PC-3 (cell line): ENCODE measurements at regions not wholly inside any gene's neighbourhood (a gene's known extent, or its start where the extent isn't known, plus 50 kb on each side); places are given as distances from the start of the nearest gene placed in this dataset.

Source experiments
- ATAC-seq: fragments of 200-7000 bp; cut with Tn5 transposase; 2 replicates; pipeline ENCODE4 v1.9.1; 2020; ENCODE audit warnings: mild to moderate bottlenecking, moderate library complexity
- BruUV-seq: library from RNA; stranded (reverse); fragments of 400-500 nt; replicated peaks from 2 replicates; lab custom pipeline; 2021; lab: Mats Ljungman, UMichigan
- CTCF ChIA-PET: fragments of 300-600 bp; sonication (Branson Sonifier 250); formaldehyde crosslinking; loops from one replicate; lab custom pipeline; 2022; ENCODE audit warnings: antibody characterized with exemption; lab: Charles Lee
- POLR2A ChIA-PET: fragments of 300-600 bp; sonication (Branson Sonifier 250); formaldehyde crosslinking; loops from one replicate; lab custom pipeline; 2022; ENCODE audit warnings: antibody characterized with exemption; ENCODE audit not compliant: unreplicated experiment; lab: Charles Lee
- DNase-seq: peaks from one replicate; pipeline ENCODE4 v3.0.0-alpha.2; 2015
- H2AFZ ChIP-seq: fragments of 300-600 bp; sonication (generic); 2 replicates; pipeline ENCODE4 v1.6.0; 2016; ENCODE audit warnings: antibody characterized with exemption, low read length
- H3F3A ChIP-seq: fragments of 300-600 bp; sonication (generic); one replicate; pipeline ENCODE4 v1.6.0; 2017; ENCODE audit warnings: antibody characterized with exemption, low read length, control low read depth, mild to moderate bottlenecking; ENCODE audit not compliant: unreplicated experiment
- H3K27ac ChIP-seq: fragments of 300-600 bp; sonication (generic); 2 replicates; pipeline ENCODE4 v1.5.1; 2016; ENCODE audit warnings: mild to moderate bottlenecking, low read length
- H3K27me3 ChIP-seq: fragments of 300-600 bp; sonication (generic); 2 replicates; pipeline ENCODE4 v1.6.1; 2016; ENCODE audit warnings: low read length, mixed read lengths
- H3K36me3 ChIP-seq: fragments of 300-600 bp; sonication (generic); 2 replicates; pipeline ENCODE4 v1.6.1; 2016; ENCODE audit warnings: low read depth, mixed run types, low read length, mixed read lengths
- H3K4me1 ChIP-seq: fragments of 300-600 bp; sonication (generic); 2 replicates; pipeline ENCODE4 v1.5.1; 2016; ENCODE audit warnings: low read length; ENCODE audit not compliant: insufficient read depth
- H3K4me2 ChIP-seq: fragments of 300-600 bp; sonication (generic); 2 replicates; pipeline ENCODE4 v1.6.0; 2016; ENCODE audit warnings: low read length
- H3K4me3 ChIP-seq: fragments of 300-600 bp; sonication (generic); 2 replicates; pipeline ENCODE4 v1.5.1; 2016; ENCODE audit warnings: mild to moderate bottlenecking, low read length, mixed read lengths
- H3K79me2 ChIP-seq: fragments of 300-600 bp; sonication (generic); 2 replicates; pipeline ENCODE4 v1.6.1; 2017; ENCODE audit warnings: low read length, mixed read lengths
- H3K9ac ChIP-seq: fragments of 300-600 bp; sonication (generic); 2 replicates; pipeline ENCODE4 v1.6.0; 2016; ENCODE audit warnings: mild to moderate bottlenecking, low read length
- H3K9me2 ChIP-seq: fragments of 300-600 bp; sonication (generic); replicated peaks from 2 replicates; pipeline ENCODE4 v1.6.1; 2016; ENCODE audit warnings: mixed run types, low read length, mixed read lengths
- H3K9me3 ChIP-seq: fragments of 300-600 bp; sonication (generic); 2 replicates; pipeline ENCODE4 v1.6.1; 2016; ENCODE audit warnings: low read length, mixed read lengths
- H4K20me1 ChIP-seq: fragments of 300-600 bp; sonication (generic); 2 replicates; pipeline ENCODE4 v1.6.1; 2016; ENCODE audit warnings: low read length, mixed read lengths
- EZH2 ChIP-seq: fragments of 300-600 bp; sonication (generic); IDR thresholded peaks from one replicate; pipeline ENCODE4 v1.6.1; 2017; ENCODE audit warnings: antibody characterized with exemption, mild to moderate bottlenecking, low read length; ENCODE audit not compliant: unreplicated experiment
- EZH2phosphoT487 ChIP-seq: fragments of 300-600 bp; sonication (generic); IDR thresholded peaks from 2 replicates; pipeline ENCODE4 v1.6.1; 2018; ENCODE audit warnings: mild to moderate bottlenecking, antibody characterized with exemption, low read length, borderline replicate concordance
- intact Hi-C: fragments of 100-400 bp; cut with micrococcal nuclease; formaldehyde crosslinking; loops from 2 replicates; pipeline ENCODE4 v1.9.0; 2023
- TF ChIP-seq, protein P1 (sequence below): fragments of 300-600 bp; sonication (generic); conservative IDR thresholded peaks from 2 replicates; pipeline ENCODE4 v1.5.1; 2017; ENCODE audit warnings: antibody characterized with exemption, low read depth, mild to moderate bottlenecking, low read length

DNA sequence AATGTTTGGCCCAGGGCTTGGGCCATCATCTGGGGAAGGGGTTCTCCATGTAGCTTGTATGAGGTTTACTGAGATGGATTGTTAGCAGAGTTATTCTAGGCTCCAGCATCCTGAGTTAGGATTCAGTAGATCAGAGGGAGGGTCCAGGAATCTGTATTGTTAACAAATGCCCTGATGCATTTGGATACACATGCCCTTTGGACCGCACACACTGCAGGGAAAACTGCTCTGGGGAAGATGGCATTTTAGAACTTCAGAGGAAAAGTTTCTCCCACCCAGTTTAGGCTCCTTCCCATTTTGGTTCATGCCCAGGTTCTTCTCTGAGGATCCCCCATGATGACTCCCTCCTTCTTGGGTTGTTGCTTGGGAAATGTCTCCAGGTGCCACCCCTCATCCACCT lies 193.3 kb downstream of the KTN1 start:
- intact Hi-C loops = no loop called here
- H3K79me2 ChIP-seq = no peaks in the 10 kb centered on the region
- H4K20me1 ChIP-seq = no peaks in the 10 kb centered on the region
- ChIA-PET POLR2A (no interaction called here), CTCF (no interaction called here)
- ATAC-seq (no peak), DNase-seq (no peak)
- H2AFZ ChIP-seq = no peak overlapping the region
- no peak overlapping the region for H3K4me3 ChIP-seq
- H3K9ac ChIP-seq = no peak overlapping the region
- no peaks in the 10 kb centered on the region for H3K4me1 ChIP-seq
- no peaks in the 10 kb centered on the region for H3K9me2 ChIP-seq
- H3K9me3 ChIP-seq = no peaks in the 10 kb centered on the region
- no peaks in the 10 kb centered on the region for H3K36me3 ChIP-seq
- H3K4me2 ChIP-seq = no peak overlapping the region
- no peaks in the 10 kb centered on the region for H3F3A ChIP-seq
- H3K27ac ChIP-seq = no peak overlapping the region
- TF ChIP-seq, protein P1, sequence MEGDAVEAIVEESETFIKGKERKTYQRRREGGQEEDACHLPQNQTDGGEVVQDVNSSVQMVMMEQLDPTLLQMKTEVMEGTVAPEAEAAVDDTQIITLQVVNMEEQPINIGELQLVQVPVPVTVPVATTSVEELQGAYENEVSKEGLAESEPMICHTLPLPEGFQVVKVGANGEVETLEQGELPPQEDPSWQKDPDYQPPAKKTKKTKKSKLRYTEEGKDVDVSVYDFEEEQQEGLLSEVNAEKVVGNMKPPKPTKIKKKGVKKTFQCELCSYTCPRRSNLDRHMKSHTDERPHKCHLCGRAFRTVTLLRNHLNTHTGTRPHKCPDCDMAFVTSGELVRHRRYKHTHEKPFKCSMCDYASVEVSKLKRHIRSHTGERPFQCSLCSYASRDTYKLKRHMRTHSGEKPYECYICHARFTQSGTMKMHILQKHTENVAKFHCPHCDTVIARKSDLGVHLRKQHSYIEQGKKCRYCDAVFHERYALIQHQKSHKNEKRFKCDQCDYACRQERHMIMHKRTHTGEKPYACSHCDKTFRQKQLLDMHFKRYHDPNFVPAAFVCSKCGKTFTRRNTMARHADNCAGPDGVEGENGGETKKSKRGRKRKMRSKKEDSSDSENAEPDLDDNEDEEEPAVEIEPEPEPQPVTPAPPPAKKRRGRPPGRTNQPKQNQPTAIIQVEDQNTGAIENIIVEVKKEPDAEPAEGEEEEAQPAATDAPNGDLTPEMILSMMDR = no peak
- TF ChIP-seq EZH2phosphoT487 = no peak
- no peak for TF ChIP-seq EZH2
- no TSS peak for BruUV-seq
- H3K27me3 ChIP-seq = no peaks in the 10 kb centered on the region

DNA sequence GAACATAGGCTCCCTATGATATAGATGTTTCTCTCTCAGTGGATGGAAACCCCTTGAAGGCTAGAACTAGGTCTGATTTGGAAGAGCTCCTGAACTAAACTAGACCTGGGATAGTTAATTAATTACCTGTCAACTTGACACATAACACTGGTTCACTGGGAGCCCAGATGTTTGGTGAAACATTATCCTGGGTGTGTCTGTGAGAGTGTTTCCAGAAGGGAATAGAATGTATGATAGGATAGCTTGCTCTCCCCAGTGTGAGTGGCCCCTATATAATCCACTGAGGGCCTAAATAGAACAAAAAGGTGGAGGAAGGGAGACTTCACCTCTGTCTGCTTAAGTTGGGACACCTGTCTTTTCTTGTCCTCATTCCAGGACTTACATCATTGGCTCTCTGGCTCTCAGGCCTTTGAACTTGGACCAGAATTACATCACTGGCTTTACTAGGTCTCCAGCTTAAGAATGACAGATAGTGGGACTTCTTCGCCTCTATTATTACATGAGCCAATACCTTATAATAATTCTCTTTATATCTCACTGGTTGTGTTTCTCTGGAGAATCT lies 194.1 kb downstream of the KTN1 start:
- no peaks in the 10 kb centered on the region for H3K9me2 ChIP-seq
- no peak overlapping the region for H3K4me2 ChIP-seq
- H3K4me3 ChIP-seq = no peak overlapping the region
- H4K20me1 ChIP-seq = no peaks in the 10 kb centered on the region
- no TSS peak for BruUV-seq
- no peaks in the 10 kb centered on the region for H3F3A ChIP-seq
- H2AFZ ChIP-seq = no peak overlapping the region
- DNase-seq (no peak), ATAC-seq (no peak)
- no peaks in the 10 kb centered on the region for H3K9me3 ChIP-seq
- TF ChIP-seq, protein P1 = no peak
- H3K27ac ChIP-seq = no peak overlapping the region
- intact Hi-C loops = no loop called here
- no peaks in the 10 kb centered on the region for H3K79me2 ChIP-seq
- ChIA-PET POLR2A (interaction anchor here (0.5 kb wide), 1 partner anchor 46 kb away, joined by 3 read pairs; no protein-coding TSS in a partner anchor), CTCF (no interaction called here)
- H3K36me3 ChIP-seq = no peaks in the 10 kb centered on the region
- no peak overlapping the region for H3K9ac ChIP-seq
- no peaks in the 10 kb centered on the region for H3K4me1 ChIP-seq
- H3K27me3 ChIP-seq = no peaks in the 10 kb centered on the region

DNA sequence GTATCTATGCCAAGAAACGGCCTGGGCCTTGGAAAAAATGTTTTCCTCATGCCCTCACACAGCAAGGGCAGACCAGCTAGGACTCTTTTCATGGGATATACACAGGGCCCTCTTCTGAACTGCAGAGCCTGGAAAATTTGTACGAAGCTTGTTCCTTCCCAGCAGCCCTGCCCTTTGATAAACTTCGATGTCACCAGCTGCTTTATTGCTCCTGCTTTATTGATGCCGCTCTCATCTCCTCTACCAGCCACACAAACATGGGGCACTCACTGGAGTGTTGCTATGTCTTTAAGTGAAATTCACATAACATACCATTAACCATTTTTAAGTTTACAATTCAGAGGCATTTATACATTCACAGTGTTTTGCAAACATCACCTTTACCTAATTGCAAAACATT lies 197.9 kb downstream of the KTN1 start:
- no peaks in the 10 kb centered on the region for H3K27me3 ChIP-seq
- no peak overlapping the region for H3K4me3 ChIP-seq
- H3K79me2 ChIP-seq = no peaks in the 10 kb centered on the region
- H3K9me3 ChIP-seq = no peaks in the 10 kb centered on the region
- CTCF ChIA-PET = no interaction called here
- no peak overlapping the region for H2AFZ ChIP-seq
- H4K20me1 ChIP-seq = no peaks in the 10 kb centered on the region
- DNase-seq (no peak), ATAC-seq (no peak)
- no peaks in the 10 kb centered on the region for H3F3A ChIP-seq
- no peak overlapping the region for H3K4me2 ChIP-seq
- POLR2A ChIA-PET = no interaction called here
- intact Hi-C loops = no loop called here
- H3K4me1 ChIP-seq = peaks cover 12% of the 10 kb centered on the region
- TF ChIP-seq EZH2phosphoT487 = no peak
- TF ChIP-seq, protein P1 = no peak
- no peak for TF ChIP-seq EZH2
- no peak overlapping the region for H3K27ac ChIP-seq
- no peak overlapping the region for H3K9ac ChIP-seq
- BruUV-seq = no TSS peak
- no peaks in the 10 kb centered on the region for H3K36me3 ChIP-seq
- H3K9me2 ChIP-seq = no peaks in the 10 kb centered on the region
